ENCODE measurements at regions not wholly inside any gene's neighbourhood (a gene's known extent, or its start where the extent isn't known, plus 50 kb on each side); places are given as distances from the start of the nearest gene placed in this dataset.

DNA sequence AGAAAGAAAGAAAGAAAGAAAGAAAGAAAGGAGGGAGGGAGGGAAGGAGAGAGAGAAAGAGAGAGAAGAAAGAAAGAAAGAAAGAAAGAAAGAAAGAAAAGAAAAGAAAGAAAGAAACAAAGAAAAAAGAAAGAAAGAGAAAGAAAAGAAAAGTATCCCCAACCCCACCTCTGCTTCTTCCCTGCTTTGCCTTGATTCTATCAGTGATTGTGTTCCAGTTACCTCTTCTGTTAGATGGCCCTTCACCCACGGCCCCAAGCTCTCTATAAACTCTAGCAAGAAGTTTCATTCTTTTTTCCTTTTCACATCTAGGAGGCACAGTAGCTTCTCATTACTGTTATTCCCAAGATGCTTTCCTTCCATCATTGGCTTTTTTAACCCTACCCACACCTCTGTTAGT, 1097.5 kb upstream of the ZEB2 start:
- FAIRE-seq (no peak), DNase-seq (ENCODE audit: low read depth) (no peak)
- Mint-ChIP-seq H3K27me3 (ENCODE audit: low read depth, unreplicated experiment) (no peaks in the 10 kb centered on the region), H3K27ac (ENCODE audit: unreplicated experiment) (no peak overlapping the region), H3K36me3 (ENCODE audit: low read depth, unreplicated experiment) (no peaks in the 10 kb centered on the region), H3K4me3 (ENCODE audit: unreplicated experiment) (no peak overlapping the region), H3K4me1 (ENCODE audit: low read depth, unreplicated experiment) (no peaks in the 10 kb centered on the region), H3K9me3 (ENCODE audit: unreplicated experiment) (no peaks in the 10 kb centered on the region)
- Histone ChIP-seq H3K9ac (ENCODE audit: low read length) (no peak overlapping the region), H3K79me2 (ENCODE audit: insufficient read depth, low read length) (no peaks in the 10 kb centered on the region), H4K20me1 (ENCODE audit: insufficient read depth, low read length) (no peaks in the 10 kb centered on the region), H3K27me3 (ENCODE audit: insufficient read depth, low read length) (no peaks in the 10 kb centered on the region), H3K9me3 (ENCODE audit: insufficient read depth, low read depth, low read length) (no peaks in the 10 kb centered on the region), H3K4me1 (ENCODE audit: insufficient read depth, low read length) (no peaks in the 10 kb centered on the region), H2AFZ (ENCODE audit: low read depth, low read length) (no peak overlapping the region), H3K36me3 (ENCODE audit: insufficient read depth, low read length) (no peaks in the 10 kb centered on the region), H3K4me3 (ENCODE audit: insufficient read depth, low read depth, low read length) (no peak overlapping the region), H3K4me2 (ENCODE audit: low read length) (peak overlapping the region; percentile 42), H3K27ac (ENCODE audit: low read depth, low read length) (peak overlapping the region; percentile 36)
- TF ChIP-seq EZH2 (IDR thresholded peaks at IDR 0.05; ENCODE audit: insufficient read depth, low read length) = no peak
- TF ChIP-seq, protein P1, sequence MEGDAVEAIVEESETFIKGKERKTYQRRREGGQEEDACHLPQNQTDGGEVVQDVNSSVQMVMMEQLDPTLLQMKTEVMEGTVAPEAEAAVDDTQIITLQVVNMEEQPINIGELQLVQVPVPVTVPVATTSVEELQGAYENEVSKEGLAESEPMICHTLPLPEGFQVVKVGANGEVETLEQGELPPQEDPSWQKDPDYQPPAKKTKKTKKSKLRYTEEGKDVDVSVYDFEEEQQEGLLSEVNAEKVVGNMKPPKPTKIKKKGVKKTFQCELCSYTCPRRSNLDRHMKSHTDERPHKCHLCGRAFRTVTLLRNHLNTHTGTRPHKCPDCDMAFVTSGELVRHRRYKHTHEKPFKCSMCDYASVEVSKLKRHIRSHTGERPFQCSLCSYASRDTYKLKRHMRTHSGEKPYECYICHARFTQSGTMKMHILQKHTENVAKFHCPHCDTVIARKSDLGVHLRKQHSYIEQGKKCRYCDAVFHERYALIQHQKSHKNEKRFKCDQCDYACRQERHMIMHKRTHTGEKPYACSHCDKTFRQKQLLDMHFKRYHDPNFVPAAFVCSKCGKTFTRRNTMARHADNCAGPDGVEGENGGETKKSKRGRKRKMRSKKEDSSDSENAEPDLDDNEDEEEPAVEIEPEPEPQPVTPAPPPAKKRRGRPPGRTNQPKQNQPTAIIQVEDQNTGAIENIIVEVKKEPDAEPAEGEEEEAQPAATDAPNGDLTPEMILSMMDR (IDR thresholded peaks at IDR 0.05; ENCODE audit: insufficient read depth, low read depth, low read length) = no peak

DNA sequence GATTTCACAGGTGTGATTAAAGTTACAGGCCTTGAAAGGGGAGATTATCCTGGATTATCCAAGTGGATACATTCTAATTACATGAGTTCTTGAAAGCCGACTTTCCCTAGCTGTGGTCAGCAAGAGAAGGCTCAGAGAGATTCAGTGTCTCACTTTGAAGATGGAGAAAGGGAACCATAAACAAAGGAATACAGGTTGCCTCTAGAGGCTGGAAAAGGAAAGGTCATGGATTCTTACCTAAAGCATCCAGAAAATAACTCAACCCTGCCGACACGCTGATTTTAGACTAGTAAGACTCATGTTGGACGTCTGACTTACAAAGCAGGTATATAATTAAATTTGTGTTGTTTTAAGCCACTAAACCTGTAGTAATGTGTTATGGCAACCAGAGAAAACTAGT, 1095.7 kb upstream of the ZEB2 start:
- TF ChIP-seq EZH2 (IDR thresholded peaks at IDR 0.05; ENCODE audit: insufficient read depth, low read length) = no peak
- TF ChIP-seq, protein P1 (IDR thresholded peaks at IDR 0.05; ENCODE audit: insufficient read depth, low read depth, low read length) = no peak
- Histone ChIP-seq H3K9me3 (ENCODE audit: insufficient read depth, low read depth, low read length) (no peaks in the 10 kb centered on the region), H3K9ac (ENCODE audit: low read length) (no peak overlapping the region), H3K4me1 (ENCODE audit: insufficient read depth, low read length) (no peaks in the 10 kb centered on the region), H3K79me2 (ENCODE audit: insufficient read depth, low read length) (no peaks in the 10 kb centered on the region), H3K4me3 (ENCODE audit: insufficient read depth, low read depth, low read length) (no peak overlapping the region), H3K27ac (ENCODE audit: low read depth, low read length) (no peak overlapping the region), H4K20me1 (ENCODE audit: insufficient read depth, low read length) (no peaks in the 10 kb centered on the region), H2AFZ (ENCODE audit: low read depth, low read length) (no peak overlapping the region), H3K36me3 (ENCODE audit: insufficient read depth, low read length) (no peaks in the 10 kb centered on the region), H3K4me2 (ENCODE audit: low read length) (no peak overlapping the region), H3K27me3 (ENCODE audit: insufficient read depth, low read length) (no peaks in the 10 kb centered on the region)
- Mint-ChIP-seq H3K27ac (ENCODE audit: unreplicated experiment) (no peak overlapping the region), H3K4me3 (ENCODE audit: unreplicated experiment) (no peak overlapping the region), H3K27me3 (ENCODE audit: low read depth, unreplicated experiment) (no peaks in the 10 kb centered on the region), H3K36me3 (ENCODE audit: low read depth, unreplicated experiment) (no peaks in the 10 kb centered on the region), H3K9me3 (ENCODE audit: unreplicated experiment) (no peaks in the 10 kb centered on the region), H3K4me1 (ENCODE audit: low read depth, unreplicated experiment) (no peaks in the 10 kb centered on the region)
- FAIRE-seq (no peak), DNase-seq (ENCODE audit: low read depth) (no peak)

DNA sequence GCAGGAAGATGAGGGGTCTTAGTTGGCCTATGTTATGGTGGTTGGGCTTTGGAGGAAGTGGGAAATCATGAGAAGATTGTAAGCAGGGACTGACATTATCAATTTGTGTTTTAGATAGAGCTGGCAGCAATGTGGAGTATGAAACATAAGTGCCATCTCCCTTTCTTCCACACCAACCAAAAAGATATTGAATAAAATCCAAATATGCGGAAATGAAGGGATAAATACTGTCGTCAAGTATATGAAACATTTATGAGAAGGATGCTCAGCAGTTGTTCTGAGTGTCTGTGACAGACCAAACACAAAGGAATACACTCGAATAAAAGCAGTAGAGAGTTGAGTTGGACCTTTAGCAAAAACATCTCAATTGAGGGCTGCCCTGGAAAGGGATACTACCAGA, 1090.0 kb upstream of the ZEB2 start:
- Histone ChIP-seq H3K27me3 (ENCODE audit: insufficient read depth, low read length) (no peaks in the 10 kb centered on the region), H3K9ac (ENCODE audit: low read length) (no peak overlapping the region), H3K4me1 (ENCODE audit: insufficient read depth, low read length) (no peaks in the 10 kb centered on the region), H3K4me2 (ENCODE audit: low read length) (no peak overlapping the region), H3K36me3 (ENCODE audit: insufficient read depth, low read length) (no peaks in the 10 kb centered on the region), H4K20me1 (ENCODE audit: insufficient read depth, low read length) (no peaks in the 10 kb centered on the region), H3K79me2 (ENCODE audit: insufficient read depth, low read length) (no peaks in the 10 kb centered on the region), H3K27ac (ENCODE audit: low read depth, low read length) (no peak overlapping the region), H2AFZ (ENCODE audit: low read depth, low read length) (no peak overlapping the region), H3K9me3 (ENCODE audit: insufficient read depth, low read depth, low read length) (no peaks in the 10 kb centered on the region), H3K4me3 (ENCODE audit: insufficient read depth, low read depth, low read length) (no peak overlapping the region)
- no peaks in the 10 kb centered on the region for H3K4me1 Mint-ChIP-seq (ENCODE audit: low read depth, unreplicated experiment)
- no peaks in the 10 kb centered on the region for H3K36me3 Mint-ChIP-seq (ENCODE audit: low read depth, unreplicated experiment)
- DNase-seq (ENCODE audit: low read depth) (no peak), FAIRE-seq (no peak)
- TF ChIP-seq EZH2 (IDR thresholded peaks at IDR 0.05; ENCODE audit: insufficient read depth, low read length) = no peak
- TF ChIP-seq, protein P1 (IDR thresholded peaks at IDR 0.05; ENCODE audit: insufficient read depth, low read depth, low read length) = no peak
- H3K27me3 Mint-ChIP-seq (ENCODE audit: low read depth, unreplicated experiment) = no peaks in the 10 kb centered on the region
- H3K4me3 Mint-ChIP-seq (ENCODE audit: unreplicated experiment) = no peak overlapping the region
- no peak overlapping the region for H3K27ac Mint-ChIP-seq (ENCODE audit: unreplicated experiment)
- no peaks in the 10 kb centered on the region for H3K9me3 Mint-ChIP-seq (ENCODE audit: unreplicated experiment)

Measured in astrocyte (in vitro differentiated cells and primary cell).